ENCODE measurements at regions not wholly inside any gene's neighbourhood (a gene's known extent, or its start where the extent isn't known, plus 50 kb on each side); places are given as distances from the start of the nearest gene placed in this dataset.

- TF ChIP-seq EZH2 (IDR thresholded peaks at IDR 0.05; ENCODE audit: insufficient read depth, poor library complexity, severe bottlenecking) (no peak), EZH2phosphoT487 (IDR thresholded peaks at IDR 0.05; ENCODE audit: insufficient read depth, low read depth) (no peak)
Observed at GRCh38 chr1:101124405-101124804, 98.8 kb upstream of the DPH5 start.

Measured in GM23248 (cell line).